Skin epidermis (tissue), 12 donors: ENCODE measurements at regions not wholly inside any gene's neighbourhood (a gene's known extent, or its start where the extent isn't known, plus 50 kb on each side); places are given as distances from the start of the nearest gene placed in this dataset.

Source experiments
- H3K27ac ChIP-seq, 21 experiments: fragments of 200-600 bp; sonication (generic) in 11 of 21; one replicate each; pipeline ENCODE4 v1.5.0; 2020; ENCODE audit warnings: mild to moderate bottlenecking in 3 of 21, inconsistent platforms in 2 of 21, moderate library complexity in 2 of 21
- H3K4me3 ChIP-seq, 7 experiments: fragments of 200-600 bp; sonication (generic) in 2 of 7; one replicate each; pipeline ENCODE4 v1.5.0; 2020; ENCODE audit warnings: inconsistent platforms in 2 of 7, mild to moderate bottlenecking in 2 of 7, moderate library complexity in 1 of 7

GRCh38 chr1:201751872-201752271 lies 77.1 kb upstream of the IPO9 start:
- H3K4me3 ChIP-seq, result no peak overlapping the region
- H3K27ac ChIP-seq, result no peak overlapping the region

- Histone ChIP-seq H3K4me3 (no peak overlapping the region), H3K27ac (no peak overlapping the region)
Measured at GRCh38 chr1:201752333-201752732, 76.6 kb upstream of the IPO9 start.

GRCh38 chr1:201753492-201753891 lies 75.5 kb upstream of the IPO9 start:
- no peak overlapping the region for H3K4me3 ChIP-seq
- no peak overlapping the region for H3K27ac ChIP-seq

- Histone ChIP-seq H3K4me3 (no peak overlapping the region), H3K27ac (no peak overlapping the region)
Measured at GRCh38 chr1:201754353-201754752, 74.6 kb upstream of the IPO9 start.

- H3K27ac ChIP-seq, result no peak overlapping the region
- no peak overlapping the region for H3K4me3 ChIP-seq
Measured at GRCh38 chr1:201755200-201755599, 73.8 kb upstream of the IPO9 start.

GRCh38 chr1:201756406-201756805 lies 72.6 kb upstream of the IPO9 start:
- Histone ChIP-seq H3K27ac (no peak overlapping the region), H3K4me3 (no peak overlapping the region)

- no peak overlapping the region for H3K27ac ChIP-seq
Measured at GRCh38 chr1:201758499-201759050, 70.4 kb upstream of the IPO9 start.

GRCh38 chr1:201759194-201759815 lies 69.7 kb upstream of the IPO9 start:
- H3K4me3 ChIP-seq, result no peak overlapping the region
- H3K27ac ChIP-seq, result peak overlapping the region in 2 of 21 experiments; percentile 30 to 65

More at GRCh38 chr1:201758499-201759050, 70.4 kb upstream of the IPO9 start:
- no peak overlapping the region for H3K4me3 ChIP-seq

- Histone ChIP-seq H3K27ac (peak overlapping the region in 4 of 21 experiments; percentile 1 to 65 (median 12)), H3K4me3 (no peak overlapping the region)
Measured at GRCh38 chr1:201760516-201760915, 68.4 kb upstream of the IPO9 start.

GRCh38 chr1:201761178-201761577 lies 67.8 kb upstream of the IPO9 start:
- no peak overlapping the region for H3K4me3 ChIP-seq
- H3K27ac ChIP-seq, result peak overlapping the region in 6 of 21 experiments; percentile 1 to 65 (median 12)

GRCh38 chr1:201761871-201762270 lies 67.1 kb upstream of the IPO9 start:
- Histone ChIP-seq H3K27ac (peak overlapping the region in 3 of 21 experiments; percentile 9 to 65 (median 48)), H3K4me3 (no peak overlapping the region)

- Histone ChIP-seq H3K27ac (peak overlapping the region in 2 of 21 experiments; percentile 54 to 65), H3K4me3 (no peak overlapping the region)
Measured at GRCh38 chr1:201762381-201762780, 66.6 kb upstream of the IPO9 start.

- Histone ChIP-seq H3K4me3 (no peak overlapping the region), H3K27ac (peak overlapping the region in 7 of 21 experiments; percentile 3 to 56 (median 31))
Measured at GRCh38 chr1:201763455-201764140, 65.4 kb upstream of the IPO9 start.

GRCh38 chr1:201764166-201764565 lies 64.8 kb upstream of the IPO9 start:
- H3K27ac ChIP-seq, result peak overlapping the region in 6 of 21 experiments; percentile 3 to 56 (median 30)
- no peak overlapping the region for H3K4me3 ChIP-seq

- no peak overlapping the region for H3K4me3 ChIP-seq
- H3K27ac ChIP-seq, result peak overlapping the region in 4 of 21 experiments; percentile 22 to 56 (median 42)
Measured at GRCh38 chr1:201764579-201764978, 64.4 kb upstream of the IPO9 start.

- H3K27ac ChIP-seq, result peak overlapping the region in 3 of 21 experiments; percentile 7 to 49 (median 33)
Measured at GRCh38 chr1:201766131-201766866, 62.7 kb upstream of the IPO9 start.

GRCh38 chr1:201767339-201767738 lies 61.6 kb upstream of the IPO9 start:
- H3K27ac ChIP-seq, result peak overlapping the region in 1 of 21 experiments; percentile 27
- H3K4me3 ChIP-seq, result no peak overlapping the region

More at GRCh38 chr1:201766131-201766866, 62.7 kb upstream of the IPO9 start:
- no peak overlapping the region for H3K4me3 ChIP-seq

- Histone ChIP-seq H3K27ac (peak overlapping the region in 9 of 21 experiments; percentile 9 to 77 (median 58)), H3K4me3 (no peak overlapping the region)
Measured at GRCh38 chr1:201769072-201769471, 59.9 kb upstream of the IPO9 start.

- Histone ChIP-seq H3K27ac (peak overlapping the region in 12 of 21 experiments; percentile 19 to 77 (median 60)), H3K4me3 (no peak overlapping the region)
Measured at GRCh38 chr1:201769966-201770365, 59.0 kb upstream of the IPO9 start.

GRCh38 chr1:201771466-201771865 lies 57.5 kb upstream of the IPO9 start:
- H3K27ac ChIP-seq, result peak overlapping the region in 2 of 21 experiments; percentile 36 to 76
- no peak overlapping the region for H3K4me3 ChIP-seq
